ENCODE measurements at regions not wholly inside any gene's neighbourhood (a gene's known extent, or its start where the extent isn't known, plus 50 kb on each side); places are given as distances from the start of the nearest gene placed in this dataset.

DNA sequence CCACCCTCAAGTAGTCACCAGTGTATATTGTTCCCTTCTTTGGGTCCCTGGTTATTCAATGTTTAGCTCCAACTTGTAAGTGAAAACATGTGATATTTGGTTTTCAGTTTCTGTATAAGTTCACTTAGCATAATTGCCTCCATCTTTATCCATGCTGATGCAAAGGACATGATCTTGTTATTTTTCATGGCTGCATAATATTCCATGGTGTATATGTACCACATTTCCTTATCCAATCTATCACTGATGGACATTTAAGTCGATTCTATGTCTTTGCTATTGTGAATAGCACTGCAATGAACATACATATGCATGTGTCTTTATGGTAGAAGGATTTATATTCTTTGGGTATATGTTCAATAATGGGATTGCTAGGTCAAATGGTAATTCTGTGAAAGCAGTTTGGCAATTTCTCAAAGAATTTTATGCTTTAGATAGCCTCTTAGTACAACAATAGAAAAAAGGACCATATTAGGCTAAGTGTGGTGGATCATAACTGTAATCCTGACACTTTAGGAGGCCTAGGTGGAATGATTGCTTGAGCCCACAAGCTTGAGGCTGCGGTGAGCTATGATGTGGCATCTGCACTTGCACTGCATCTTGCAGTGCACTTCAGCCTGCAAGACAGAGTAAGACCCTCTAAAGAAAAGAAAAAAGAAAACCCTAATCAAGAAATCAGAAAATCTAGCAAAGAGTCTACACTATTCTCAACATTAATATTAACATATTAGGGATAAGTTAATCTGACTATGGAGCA lies 468.5 kb upstream of the FAT3 start:
- WGBS (ENCODE audit: low lambda C conversion rate) = 47% methylated on average over 2 of the region's 2 CpGs
- ChIA-PET POLR2A (no interaction called here), CTCF (no interaction called here)
- Histone ChIP-seq H3K4me3 (ENCODE audit: low read depth in 2 of 2, low read length in 1 of 2) (no peak overlapping the region), H3K9me2 (no peaks in the 10 kb centered on the region), H4K20me1 (ENCODE audit: insufficient read depth) (no peaks in the 10 kb centered on the region), H3K27ac (ENCODE audit: low read depth in 2 of 2, low read length in 1 of 2) (no peak overlapping the region), H3K9ac (no peak overlapping the region), H3K4me1 (ENCODE audit: control insufficient read depth in 1 of 2, insufficient read depth in 2 of 2, low read depth in 1 of 2, low read length in 1 of 2) (no peaks in the 10 kb centered on the region; a peak in 1 of 4 replicates), H2AFZ (ENCODE audit: low read depth) (no peak overlapping the region; the same call in 1 of the 2 replicates), H3K36me3 (replicated peaks in 1 of 2; ENCODE audit: control insufficient read depth in 1 of 2, insufficient read depth in 2 of 2, low read length in 1 of 2) (no peaks in the 10 kb centered on the region), H3K4me2 (no peak overlapping the region; the same call in 1 of the 2 replicates), H3K79me2 (ENCODE audit: insufficient read depth) (no peaks in the 10 kb centered on the region), H3F3A (replicated peaks; ENCODE audit: insufficient read depth) (no peaks in the 10 kb centered on the region), H3K27me3 (ENCODE audit: insufficient read depth) (no peaks in the 10 kb centered on the region), H3K9me3 (no peaks in the 10 kb centered on the region)
- no peak for DNase-seq
- TF ChIP-seq YY1 (IDR thresholded peaks at IDR 0.05; ENCODE audit: low read depth) (no peak), FOSL2 (IDR thresholded peaks at IDR 0.05; ENCODE audit: borderline replicate concordance, low read depth) (no peak), TEAD4 (IDR thresholded peaks at IDR 0.05; ENCODE audit: borderline replicate concordance, insufficient read depth) (no peak), ELF1 (IDR thresholded peaks at IDR 0.05) (no peak), GATA2 (CRISPR knock-in tag; IDR thresholded peaks at IDR 0.05) (no peak), JUND (IDR thresholded peaks at IDR 0.05) (no peak), EZH2phosphoT487 (IDR thresholded peaks at IDR 0.05; ENCODE audit: borderline replicate concordance, low read depth) (no peak), REST (IDR thresholded peaks at IDR 0.05; ENCODE audit: low read depth, low read length) (no peak), FOXJ3 (CRISPR knock-in tag; IDR thresholded peaks at IDR 0.05) (no peak), NRF1 (IDR thresholded peaks at IDR 0.05; ENCODE audit: low read depth, low read length) (no peak), GABPA (IDR thresholded peaks at IDR 0.05; ENCODE audit: low read depth) (no peak), TAF1 (IDR thresholded peaks at IDR 0.05; ENCODE audit: borderline replicate concordance, low read depth, low read length) (no peak), FOXM1 (IDR thresholded peaks at IDR 0.05; ENCODE audit: low read depth) (no peak)
- TF ChIP-seq, protein P1, sequence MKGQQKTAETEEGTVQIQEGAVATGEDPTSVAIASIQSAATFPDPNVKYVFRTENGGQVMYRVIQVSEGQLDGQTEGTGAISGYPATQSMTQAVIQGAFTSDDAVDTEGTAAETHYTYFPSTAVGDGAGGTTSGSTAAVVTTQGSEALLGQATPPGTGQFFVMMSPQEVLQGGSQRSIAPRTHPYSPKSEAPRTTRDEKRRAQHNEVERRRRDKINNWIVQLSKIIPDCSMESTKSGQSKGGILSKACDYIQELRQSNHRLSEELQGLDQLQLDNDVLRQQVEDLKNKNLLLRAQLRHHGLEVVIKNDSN (IDR thresholded peaks at IDR 0.05; ENCODE audit: borderline replicate concordance, low read depth) = no peak
- TF ChIP-seq, protein P2, sequence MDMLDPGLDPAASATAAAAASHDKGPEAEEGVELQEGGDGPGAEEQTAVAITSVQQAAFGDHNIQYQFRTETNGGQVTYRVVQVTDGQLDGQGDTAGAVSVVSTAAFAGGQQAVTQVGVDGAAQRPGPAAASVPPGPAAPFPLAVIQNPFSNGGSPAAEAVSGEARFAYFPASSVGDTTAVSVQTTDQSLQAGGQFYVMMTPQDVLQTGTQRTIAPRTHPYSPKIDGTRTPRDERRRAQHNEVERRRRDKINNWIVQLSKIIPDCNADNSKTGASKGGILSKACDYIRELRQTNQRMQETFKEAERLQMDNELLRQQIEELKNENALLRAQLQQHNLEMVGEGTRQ (IDR thresholded peaks at IDR 0.05; ENCODE audit: borderline replicate concordance, low read depth, low read length) = no peak
- TF ChIP-seq, protein P3, sequence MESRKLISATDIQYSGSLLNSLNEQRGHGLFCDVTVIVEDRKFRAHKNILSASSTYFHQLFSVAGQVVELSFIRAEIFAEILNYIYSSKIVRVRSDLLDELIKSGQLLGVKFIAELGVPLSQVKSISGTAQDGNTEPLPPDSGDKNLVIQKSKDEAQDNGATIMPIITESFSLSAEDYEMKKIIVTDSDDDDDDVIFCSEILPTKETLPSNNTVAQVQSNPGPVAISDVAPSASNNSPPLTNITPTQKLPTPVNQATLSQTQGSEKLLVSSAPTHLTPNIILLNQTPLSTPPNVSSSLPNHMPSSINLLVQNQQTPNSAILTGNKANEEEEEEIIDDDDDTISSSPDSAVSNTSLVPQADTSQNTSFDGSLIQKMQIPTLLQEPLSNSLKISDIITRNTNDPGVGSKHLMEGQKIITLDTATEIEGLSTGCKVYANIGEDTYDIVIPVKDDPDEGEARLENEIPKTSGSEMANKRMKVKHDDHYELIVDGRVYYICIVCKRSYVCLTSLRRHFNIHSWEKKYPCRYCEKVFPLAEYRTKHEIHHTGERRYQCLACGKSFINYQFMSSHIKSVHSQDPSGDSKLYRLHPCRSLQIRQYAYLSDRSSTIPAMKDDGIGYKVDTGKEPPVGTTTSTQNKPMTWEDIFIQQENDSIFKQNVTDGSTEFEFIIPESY (IDR thresholded peaks at IDR 0.05; ENCODE audit: borderline replicate concordance, low read depth) = no peak

Measured in SK-N-SH (cell line).